ENCODE measurements at regions not wholly inside any gene's neighbourhood (a gene's known extent, or its start where the extent isn't known, plus 50 kb on each side); places are given as distances from the start of the nearest gene placed in this dataset.

- TF ChIP-seq ZNF274 (IDR thresholded peaks at IDR 0.05; ENCODE audit: low read depth, low read length) (no peak), YY1 (IDR thresholded peaks at IDR 0.05; ENCODE audit: insufficient read depth, insufficient read length) (no peak), SUZ12 (IDR thresholded peaks at IDR 0.05; ENCODE audit: extremely low read depth, insufficient read depth, insufficient read length) (no peak)
- Histone ChIP-seq H3K4me1 (ENCODE audit: insufficient read depth, insufficient read length) (no peaks in the 10 kb centered on the region), H3K9me3 (ENCODE audit: insufficient read depth, low read length) (peaks cover 17% of the 10 kb centered on the region), H3K36me3 (ENCODE audit: insufficient read depth, insufficient read length, low read length) (no peaks in the 10 kb centered on the region), H3K9ac (ENCODE audit: insufficient read length, low read depth) (no peak overlapping the region), H3K4me3 (ENCODE audit: insufficient read length, low read depth) (no peak overlapping the region), H3K27me3 (ENCODE audit: insufficient read depth, insufficient read length) (no peaks in the 10 kb centered on the region)
- DNase-seq (ENCODE audit: low read depth, low spot score), result no peak
Observed at GRCh38 chr10:78889536-78890063, 179.2 kb upstream of the ZMIZ1 start.

GRCh38 chr10:78890506-78890905, 178.3 kb upstream of the ZMIZ1 start:
- TF ChIP-seq YY1 (IDR thresholded peaks at IDR 0.05; ENCODE audit: insufficient read depth, insufficient read length), result no peak
- no peak for TF ChIP-seq ZNF274 (IDR thresholded peaks at IDR 0.05; ENCODE audit: low read depth, low read length)
- TF ChIP-seq SUZ12 (IDR thresholded peaks at IDR 0.05; ENCODE audit: extremely low read depth, insufficient read depth, insufficient read length), result no peak
- H3K4me3 ChIP-seq (ENCODE audit: insufficient read length, low read depth), result no peak overlapping the region
- DNase-seq (ENCODE audit: low read depth, low spot score), result no peak
- H3K9me3 ChIP-seq (ENCODE audit: insufficient read depth, low read length), result peaks cover 12% of the 10 kb centered on the region
- H3K9ac ChIP-seq (ENCODE audit: insufficient read length, low read depth), result no peak overlapping the region
- no peaks in the 10 kb centered on the region for H3K36me3 ChIP-seq (ENCODE audit: insufficient read depth, insufficient read length, low read length)
- peaks cover 3% of the 10 kb centered on the region for H3K4me1 ChIP-seq (ENCODE audit: insufficient read depth, insufficient read length)
- no peaks in the 10 kb centered on the region for H3K27me3 ChIP-seq (ENCODE audit: insufficient read depth, insufficient read length)

- H3K9me3 ChIP-seq (ENCODE audit: insufficient read depth, low read length), result 0 out of 2 replicates have a peak, but pooled peaks cover under 1% of the 10 kb centered on the region
- H3K27me3 ChIP-seq (ENCODE audit: insufficient read depth, insufficient read length), result no peaks in the 10 kb centered on the region
Observed at GRCh38 chr10:78891741-78892140, 177.0 kb upstream of the ZMIZ1 start.

GRCh38 chr10:78892338-78893176, 176.2 kb upstream of the ZMIZ1 start:
- no peak for DNase-seq (ENCODE audit: low read depth, low spot score)

More at GRCh38 chr10:78891741-78892140, 177.0 kb upstream of the ZMIZ1 start:
- TF ChIP-seq YY1 (IDR thresholded peaks at IDR 0.05; ENCODE audit: insufficient read depth, insufficient read length) (no peak), ZNF274 (IDR thresholded peaks at IDR 0.05; ENCODE audit: low read depth, low read length) (no peak), SUZ12 (IDR thresholded peaks at IDR 0.05; ENCODE audit: extremely low read depth, insufficient read depth, insufficient read length) (no peak)
- Histone ChIP-seq H3K4me3 (ENCODE audit: insufficient read length, low read depth) (no peak overlapping the region), H3K9ac (ENCODE audit: insufficient read length, low read depth) (no peak overlapping the region), H3K36me3 (ENCODE audit: insufficient read depth, insufficient read length, low read length) (no peaks in the 10 kb centered on the region), H3K4me1 (ENCODE audit: insufficient read depth, insufficient read length) (peaks cover 3% of the 10 kb centered on the region)
- no peak for DNase-seq (ENCODE audit: low read depth, low spot score)

GRCh38 chr10:78893217-78893616, 175.5 kb upstream of the ZMIZ1 start:
- TF ChIP-seq YY1 (IDR thresholded peaks at IDR 0.05; ENCODE audit: insufficient read depth, insufficient read length) (no peak), ZNF274 (IDR thresholded peaks at IDR 0.05; ENCODE audit: low read depth, low read length) (no peak), SUZ12 (IDR thresholded peaks at IDR 0.05; ENCODE audit: extremely low read depth, insufficient read depth, insufficient read length) (no peak)
- H3K36me3 ChIP-seq (ENCODE audit: insufficient read depth, insufficient read length, low read length), result no peaks in the 10 kb centered on the region
- no peak overlapping the region for H3K9ac ChIP-seq (ENCODE audit: insufficient read length, low read depth)
- H3K27me3 ChIP-seq (ENCODE audit: insufficient read depth, insufficient read length), result no peaks in the 10 kb centered on the region
- DNase-seq (ENCODE audit: low read depth, low spot score), result no peak
- no peak overlapping the region for H3K4me3 ChIP-seq (ENCODE audit: insufficient read length, low read depth)
- H3K9me3 ChIP-seq (ENCODE audit: insufficient read depth, low read length), result no peaks in the 10 kb centered on the region
- H3K4me1 ChIP-seq (ENCODE audit: insufficient read depth, insufficient read length), result peaks cover 3% of the 10 kb centered on the region

More at GRCh38 chr10:78892338-78893176, 176.2 kb upstream of the ZMIZ1 start:
- TF ChIP-seq YY1 (IDR thresholded peaks at IDR 0.05; ENCODE audit: insufficient read depth, insufficient read length), result no peak
- no peak for TF ChIP-seq ZNF274 (IDR thresholded peaks at IDR 0.05; ENCODE audit: low read depth, low read length)
- no peak for TF ChIP-seq SUZ12 (IDR thresholded peaks at IDR 0.05; ENCODE audit: extremely low read depth, insufficient read depth, insufficient read length)
- Histone ChIP-seq H3K27me3 (ENCODE audit: insufficient read depth, insufficient read length) (no peaks in the 10 kb centered on the region), H3K4me1 (ENCODE audit: insufficient read depth, insufficient read length) (peaks cover 3% of the 10 kb centered on the region), H3K9me3 (ENCODE audit: insufficient read depth, low read length) (no peaks in the 10 kb centered on the region), H3K4me3 (ENCODE audit: insufficient read length, low read depth) (no peak overlapping the region), H3K9ac (ENCODE audit: insufficient read length, low read depth) (no peak overlapping the region), H3K36me3 (ENCODE audit: insufficient read depth, insufficient read length, low read length) (no peaks in the 10 kb centered on the region)

DNA sequence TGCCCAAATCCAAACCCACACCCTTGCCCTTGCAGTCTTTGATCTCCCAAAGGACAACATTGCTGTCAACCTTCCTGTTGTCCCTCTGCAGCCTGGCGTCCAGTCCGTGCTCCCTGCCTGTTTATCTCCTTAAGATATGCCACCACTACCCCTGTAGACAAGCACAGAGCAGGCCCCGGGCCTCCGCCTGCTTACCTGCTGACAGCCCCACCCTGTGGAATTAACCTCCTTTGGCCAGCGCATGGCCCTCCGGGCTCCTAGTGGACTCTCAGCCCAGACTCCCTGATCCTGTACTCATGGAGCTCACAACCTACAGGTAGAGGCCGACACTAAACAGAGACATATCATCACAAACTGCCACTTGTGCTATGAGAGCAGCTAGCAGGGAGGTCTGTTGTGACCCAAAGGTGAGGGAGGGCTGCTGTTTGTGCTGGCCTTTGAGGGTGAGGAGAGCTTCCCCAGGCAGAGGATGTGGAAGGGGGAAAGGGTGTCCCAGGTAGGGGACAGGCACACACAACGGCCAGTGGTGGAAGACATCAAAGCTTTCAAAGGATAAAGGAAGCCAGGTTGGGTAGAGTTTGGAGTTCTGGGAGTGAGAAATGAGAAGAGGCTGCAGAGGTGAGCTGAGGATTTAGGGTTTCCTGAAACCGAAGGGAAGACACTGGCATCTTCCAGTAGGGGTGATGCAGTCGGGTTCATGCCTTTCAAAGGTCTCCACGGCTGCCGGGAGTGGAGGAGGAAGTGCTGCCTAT, 174.5 kb upstream of the ZMIZ1 start:
- Histone ChIP-seq H3K27me3 (ENCODE audit: insufficient read depth, insufficient read length) (no peaks in the 10 kb centered on the region), H3K9ac (ENCODE audit: insufficient read length, low read depth) (no peak overlapping the region), H3K9me3 (ENCODE audit: insufficient read depth, low read length) (no peaks in the 10 kb centered on the region), H3K4me3 (ENCODE audit: insufficient read length, low read depth) (no peak overlapping the region), H3K36me3 (ENCODE audit: insufficient read depth, insufficient read length, low read length) (no peaks in the 10 kb centered on the region), H3K4me1 (ENCODE audit: insufficient read depth, insufficient read length) (peaks cover 3% of the 10 kb centered on the region)
- TF ChIP-seq ZNF274 (IDR thresholded peaks at IDR 0.05; ENCODE audit: low read depth, low read length) (no peak), SUZ12 (IDR thresholded peaks at IDR 0.05; ENCODE audit: extremely low read depth, insufficient read depth, insufficient read length) (no peak), YY1 (IDR thresholded peaks at IDR 0.05; ENCODE audit: insufficient read depth, insufficient read length) (no peak)
- DNase-seq (ENCODE audit: low read depth, low spot score), result no peak

GRCh38 chr10:78894841-78895195, 173.9 kb upstream of the ZMIZ1 start:
- Histone ChIP-seq H3K4me1 (ENCODE audit: insufficient read depth, insufficient read length) (peaks cover 3% of the 10 kb centered on the region), H3K9me3 (ENCODE audit: insufficient read depth, low read length) (no peaks in the 10 kb centered on the region), H3K4me3 (ENCODE audit: insufficient read length, low read depth) (no peak overlapping the region), H3K36me3 (ENCODE audit: insufficient read depth, insufficient read length, low read length) (no peaks in the 10 kb centered on the region), H3K9ac (ENCODE audit: insufficient read length, low read depth) (no peak overlapping the region), H3K27me3 (ENCODE audit: insufficient read depth, insufficient read length) (no peaks in the 10 kb centered on the region)
- DNase-seq (ENCODE audit: low read depth, low spot score), result no peak
- TF ChIP-seq SUZ12 (IDR thresholded peaks at IDR 0.05; ENCODE audit: extremely low read depth, insufficient read depth, insufficient read length) (no peak), ZNF274 (IDR thresholded peaks at IDR 0.05; ENCODE audit: low read depth, low read length) (no peak), YY1 (IDR thresholded peaks at IDR 0.05; ENCODE audit: insufficient read depth, insufficient read length) (no peak)
